Activated CD4-positive, alpha-beta T cell treated with anti-CD3 and anti-CD28 coated beads for 24 hours (primary cell): ENCODE measurements at regions not wholly inside any gene's neighbourhood (a gene's known extent, or its start where the extent isn't known, plus 50 kb on each side); places are given as distances from the start of the nearest gene placed in this dataset.
"Not testable (repeated sequence)": the region's sequence is repeated elsewhere in the genome, so short reads cannot be mapped to it uniquely, and the experiment has no call there.

Experiments used
- DNase-seq, 2 donors: peaks; one replicate each; pipeline ENCODE4 v3.0.0-alpha.2; 2020; ENCODE audit warnings: low read depth in 2 of 2

DNA sequence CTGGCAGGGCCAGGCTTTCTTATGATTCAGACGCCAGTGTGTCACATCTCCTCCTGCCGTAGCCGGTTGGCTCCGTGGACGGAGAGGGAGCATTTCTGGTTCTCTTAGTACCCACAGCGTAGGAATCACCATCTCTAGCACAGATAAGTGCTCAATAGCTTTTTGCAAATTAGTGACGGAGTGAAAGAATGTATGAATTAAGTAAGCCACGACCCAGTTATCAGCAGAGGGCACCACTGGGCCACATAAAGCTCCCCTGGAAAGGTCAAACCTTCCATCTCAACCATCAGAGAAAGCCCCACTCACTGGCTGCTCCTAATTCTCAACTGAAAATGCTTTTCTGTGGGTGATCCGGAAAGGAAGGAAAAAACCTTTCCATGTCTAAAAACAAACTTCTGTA lies 317.0 kb upstream of the ADCY2 start:
- DNase-seq: no peak

DNA sequence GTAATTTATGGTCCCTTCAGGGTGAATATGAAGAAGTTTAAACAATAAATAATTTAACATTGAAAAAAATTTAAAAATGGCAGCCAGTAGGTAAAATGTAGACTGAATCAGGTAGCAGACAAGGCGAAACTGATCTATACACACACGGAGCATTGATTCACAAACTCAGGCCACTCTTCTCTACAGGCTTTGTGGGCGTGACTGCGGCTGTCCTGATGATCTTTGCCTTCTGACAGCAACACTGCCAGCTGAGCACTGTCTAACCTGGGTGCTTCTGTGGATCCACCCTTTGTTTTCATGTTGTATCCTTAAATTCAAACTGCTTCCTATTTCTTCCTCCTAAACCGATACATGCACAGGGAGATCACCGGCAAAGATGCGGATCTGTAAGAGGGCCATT lies 315.4 kb upstream of the ADCY2 start:
- DNase-seq: no peak

- DNase-seq: no peak
These were observed 308.1 kb upstream of the ADCY2 start for GRCh38 chr5:7087719-7088297.

GRCh38 chr5:7088849-7089248 lies 307.1 kb upstream of the ADCY2 start:
- DNase-seq: no peak

DNA sequence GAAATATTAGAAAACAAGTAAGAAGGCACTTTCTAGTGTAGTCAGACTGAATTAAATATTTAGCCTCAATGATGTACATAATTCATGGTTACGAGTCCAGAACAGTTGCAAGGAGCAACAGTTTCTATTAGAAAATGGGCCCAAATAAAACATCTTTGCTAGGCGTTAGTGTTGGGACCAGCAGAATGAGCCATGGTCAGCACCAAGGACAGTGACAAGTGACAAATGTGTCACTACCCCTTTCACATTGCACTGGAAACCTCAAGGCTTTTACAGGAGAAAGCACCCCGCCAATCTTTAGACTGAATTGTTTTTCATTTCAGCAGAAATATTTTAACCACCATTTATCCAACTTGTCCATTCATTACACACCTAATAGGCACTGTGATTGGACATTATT lies 301.3 kb upstream of the ADCY2 start:
- DNase-seq: no peak

GRCh38 chr5:7096294-7096693 lies 299.6 kb upstream of the ADCY2 start:
- no peak for DNase-seq

GRCh38 chr5:7105358-7105757 lies 290.6 kb upstream of the ADCY2 start:
- DNase-seq: no peak

GRCh38 chr5:7117961-7118360 lies 278.0 kb upstream of the ADCY2 start:
- DNase-seq: no peak

- no peak for DNase-seq
These were observed 264.3 kb upstream of the ADCY2 start for GRCh38 chr5:7131680-7132079.

DNA sequence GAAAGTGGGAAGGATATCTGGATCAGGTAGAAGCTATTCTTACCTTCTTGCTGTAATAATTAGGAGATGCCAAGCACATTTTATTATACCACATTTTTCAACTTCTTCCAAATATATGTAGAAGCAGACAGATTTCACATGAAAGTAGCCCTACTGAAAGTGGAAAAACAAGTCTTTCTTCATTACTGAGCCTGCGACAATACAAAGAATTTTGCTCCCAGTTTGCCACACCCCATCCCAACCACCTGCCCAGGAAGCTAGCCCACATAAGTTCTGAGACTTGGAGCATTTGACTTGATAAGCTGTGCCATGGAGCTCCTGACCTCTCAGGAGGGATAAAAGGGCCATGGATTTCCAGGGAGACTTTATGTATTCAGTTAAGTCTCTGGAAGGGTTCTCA lies 249.1 kb upstream of the ADCY2 start:
- no peak for DNase-seq

- no peak for DNase-seq
These were observed 238.9 kb upstream of the ADCY2 start for GRCh38 chr5:7157083-7157482.

- no peak for DNase-seq
These were observed 226.6 kb upstream of the ADCY2 start for GRCh38 chr5:7169240-7169878.

- not testable (repeated sequence) for DNase-seq
These were observed 225.2 kb upstream of the ADCY2 start for GRCh38 chr5:7170785-7171184.

- DNase-seq: no peak
These were observed 216.6 kb upstream of the ADCY2 start for GRCh38 chr5:7179364-7179763.

- DNase-seq: no peak
These were observed 214.1 kb upstream of the ADCY2 start for GRCh38 chr5:7181841-7182240.

- DNase-seq: no peak
These were observed 210.2 kb upstream of the ADCY2 start for GRCh38 chr5:7185742-7186141.

DNA sequence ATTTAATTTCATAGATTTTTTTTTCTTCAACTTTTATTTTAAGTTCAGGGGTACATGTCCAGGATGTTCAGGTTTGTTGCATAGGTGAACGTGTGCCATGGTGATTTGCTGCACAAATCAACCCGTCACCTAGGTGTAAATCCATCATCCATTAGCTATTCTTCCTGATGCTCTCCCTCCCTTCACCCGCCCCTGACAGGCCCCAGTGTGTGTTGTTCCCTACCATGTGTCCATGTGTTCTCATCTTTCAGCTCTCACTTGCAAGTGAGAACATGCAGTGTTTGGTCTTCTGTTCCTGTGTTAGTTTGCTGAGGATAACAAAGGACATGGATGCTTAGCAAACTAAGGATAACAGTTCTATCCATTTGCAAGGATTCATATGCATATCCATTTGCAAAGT lies 209.1 kb upstream of the ADCY2 start:
- DNase-seq: no peak

GRCh38 chr5:7190712-7191250 lies 205.2 kb upstream of the ADCY2 start:
- DNase-seq: no peak

GRCh38 chr5:7192016-7192415 lies 203.9 kb upstream of the ADCY2 start:
- no peak for DNase-seq

DNA sequence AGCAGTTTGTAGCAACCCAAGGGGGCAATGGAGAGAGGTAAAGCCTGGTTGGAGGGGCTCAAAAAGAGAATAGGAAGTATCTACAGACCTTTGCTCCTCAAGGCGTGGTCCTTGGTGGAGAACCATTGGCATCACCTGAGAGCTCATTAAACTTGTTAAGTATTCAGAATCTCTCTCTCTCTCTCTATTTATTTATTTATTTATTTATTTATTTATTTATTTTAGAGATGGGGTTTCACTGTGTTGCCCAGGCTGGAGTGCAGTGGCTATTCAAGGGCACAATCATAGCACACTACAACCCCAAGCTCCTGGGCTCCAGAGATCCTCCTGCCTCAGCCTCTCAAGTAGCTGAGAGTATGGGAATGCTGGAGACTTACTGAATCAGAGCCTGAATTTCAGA lies 193.1 kb upstream of the ADCY2 start:
- no peak for DNase-seq

DNA sequence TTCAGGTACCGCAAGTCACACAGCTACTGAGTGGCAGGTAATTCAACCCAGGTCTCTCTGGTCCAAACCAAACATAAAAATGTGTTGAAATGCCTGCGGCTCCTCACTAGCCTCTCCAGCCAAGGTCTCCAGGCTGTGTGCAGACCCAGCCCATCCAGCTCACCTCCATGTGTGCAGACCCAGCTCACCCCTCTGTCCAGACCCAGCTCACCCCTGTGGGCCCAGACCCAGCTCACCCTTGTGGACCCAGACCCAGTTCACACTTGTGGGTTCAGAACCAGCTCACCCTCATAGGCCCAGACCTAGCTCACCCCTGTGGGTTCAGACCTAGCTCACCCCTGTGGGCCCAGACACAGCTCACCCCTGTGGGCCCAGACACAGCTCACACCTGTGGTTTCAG lies 188.0 kb upstream of the ADCY2 start:
- no peak for DNase-seq

GRCh38 chr5:7208938-7209337 lies 187.0 kb upstream of the ADCY2 start:
- DNase-seq: no peak

DNA sequence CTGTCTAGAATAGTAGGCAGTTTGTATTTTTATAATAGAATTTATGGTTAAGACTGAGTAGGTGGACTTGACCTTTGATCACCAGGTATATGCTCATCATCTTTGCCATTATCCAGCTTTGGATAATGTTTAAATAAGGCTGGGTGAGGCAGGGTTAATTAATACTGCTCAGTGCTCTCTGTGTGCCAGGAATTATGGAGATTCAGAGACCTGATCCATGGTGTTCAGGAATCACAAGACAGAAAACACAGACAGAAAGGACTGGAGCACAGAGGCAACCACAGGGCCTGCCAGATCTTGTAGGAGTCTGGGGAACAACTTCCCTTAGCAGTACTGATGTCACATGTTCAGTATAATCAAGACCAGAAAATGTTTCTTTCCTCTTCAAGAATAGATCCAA lies 186.3 kb upstream of the ADCY2 start:
- no peak for DNase-seq

- no peak for DNase-seq
These were observed 185.4 kb upstream of the ADCY2 start for GRCh38 chr5:7210549-7210948.
